ENCODE measurements at regions not wholly inside any gene's neighbourhood (a gene's known extent, or its start where the extent isn't known, plus 50 kb on each side); places are given as distances from the start of the nearest gene placed in this dataset.
A peak's percentile ranks its signal among the peaks of the same experiment; 100 is the strongest.

- no peak for DNase-seq (ENCODE audit: low read depth)
Observed at GRCh38 chr6:108734271-108734922, 113.8 kb upstream of the ARMC2 start.

- peak; percentile 52 for DNase-seq (ENCODE audit: low read depth)
Observed at GRCh38 chr6:108735310-108736001, 112.8 kb upstream of the ARMC2 start.

- no peak for DNase-seq (ENCODE audit: low read depth)
Observed at GRCh38 chr6:108736002-108736361, 112.2 kb upstream of the ARMC2 start.

GRCh38 chr6:108736832-108737231, 111.4 kb upstream of the ARMC2 start:
- peak; percentile 95 for DNase-seq (ENCODE audit: low read depth)

- DNase-seq (ENCODE audit: low read depth), result peak; percentile 100
Observed at GRCh38 chr6:108737594-108738546, 110.4 kb upstream of the ARMC2 start.

GRCh38 chr6:108738684-108739416, 109.4 kb upstream of the ARMC2 start:
- DNase-seq (ENCODE audit: low read depth), result no peak

- no peak for DNase-seq (ENCODE audit: low read depth)
Observed at GRCh38 chr6:108739496-108740330, 108.5 kb upstream of the ARMC2 start.

GRCh38 chr6:108741331-108741989, 106.8 kb upstream of the ARMC2 start:
- no peak for DNase-seq (ENCODE audit: low read depth)

GRCh38 chr6:108742041-108742440, 106.2 kb upstream of the ARMC2 start:
- DNase-seq (ENCODE audit: low read depth), result no peak

GRCh38 chr6:108744244-108744972, 103.8 kb upstream of the ARMC2 start:
- DNase-seq (ENCODE audit: low read depth), result no peak

GRCh38 chr6:108744996-108745395, 103.2 kb upstream of the ARMC2 start:
- DNase-seq (ENCODE audit: low read depth), result no peak

- DNase-seq (ENCODE audit: low read depth), result no peak
Observed at GRCh38 chr6:108745664-108746336, 102.4 kb upstream of the ARMC2 start.

- no peak for DNase-seq (ENCODE audit: low read depth)
Observed at GRCh38 chr6:108746366-108746765, 101.9 kb upstream of the ARMC2 start.

- no peak for DNase-seq (ENCODE audit: low read depth)
Observed at GRCh38 chr6:108746836-108747575, 101.2 kb upstream of the ARMC2 start.

GRCh38 chr6:108748055-108748454, 100.2 kb upstream of the ARMC2 start:
- peak; percentile 72 for DNase-seq (ENCODE audit: low read depth)

- DNase-seq (ENCODE audit: low read depth), result no peak
Observed at GRCh38 chr6:108748959-108749358, 99.3 kb upstream of the ARMC2 start.

- no peak for DNase-seq (ENCODE audit: low read depth)
Observed at GRCh38 chr6:108750801-108751200, 97.4 kb upstream of the ARMC2 start.

- DNase-seq (ENCODE audit: low read depth), result no peak
Observed at GRCh38 chr6:108751282-108751681, 96.9 kb upstream of the ARMC2 start.

All from ELR (cell line).